Caki2 (cell line): ENCODE measurements at regions not wholly inside any gene's neighbourhood (a gene's known extent, or its start where the extent isn't known, plus 50 kb on each side); places are given as distances from the start of the nearest gene placed in this dataset.

Source experiments
- DNase-seq: peaks from one replicate; pipeline ENCODE4 v3.0.0-alpha.2; 2015; ENCODE audit warnings: low read depth
- in situ Hi-C: cut with HindIII; loops from 2 replicates; pipeline ENCODE4 v1.10.0; 2016; ENCODE audit warnings: low sequenced_read_pairs, low pct_unique_long_range_greater_than_20kb, mixed read lengths

DNA sequence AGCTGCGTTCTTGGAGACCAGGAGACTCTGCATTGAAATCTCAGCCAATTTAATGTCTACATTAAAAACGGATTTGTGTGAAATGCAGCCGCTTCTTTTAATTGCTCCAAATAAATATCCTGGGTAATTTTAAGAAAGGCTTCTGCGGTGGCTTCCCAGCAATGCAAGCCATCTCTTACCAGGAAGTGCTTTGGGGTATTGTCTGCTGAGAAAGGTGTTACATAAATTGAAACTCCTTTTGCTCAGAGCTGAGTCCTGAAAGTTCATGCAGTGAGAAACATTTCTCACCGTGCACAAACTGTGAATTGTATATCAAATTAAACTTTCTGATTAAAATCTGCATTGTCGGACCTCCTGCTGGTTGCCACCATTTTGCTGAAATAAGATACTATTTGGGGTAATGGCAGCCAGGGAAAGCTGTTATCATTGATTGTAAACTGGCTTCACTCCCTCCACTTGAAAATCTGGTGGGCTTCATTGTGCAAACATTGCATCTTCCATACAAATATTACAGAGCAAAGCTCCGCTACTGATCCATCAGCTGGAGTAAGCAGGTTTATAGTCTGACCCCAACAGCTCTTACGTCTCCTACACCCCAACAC, 59.5 kb downstream of the ZIC5 start:
- in situ Hi-C loops, result no loop called here
- no peak for DNase-seq

GRCh38 chr13:99911069-99911964, 60.2 kb downstream of the ZIC5 start:
- DNase-seq, result no peak
- in situ Hi-C loops, result no loop called here

- in situ Hi-C loops, result no loop called here
- DNase-seq, result no peak
Measured at GRCh38 chr13:99909836-99910619, 61.5 kb downstream of the ZIC5 start.

- in situ Hi-C loops, result no loop called here
- DNase-seq, result no peak
Measured at GRCh38 chr13:99909097-99909835, 62.3 kb downstream of the ZIC5 start.

- in situ Hi-C loops, result no loop called here
- no peak for DNase-seq
Measured at GRCh38 chr13:99908140-99908803, 63.3 kb downstream of the ZIC5 start.

GRCh38 chr13:99907627-99908026, 63.9 kb downstream of the ZIC5 start:
- DNase-seq, result no peak
- in situ Hi-C loops, result no loop called here

DNA sequence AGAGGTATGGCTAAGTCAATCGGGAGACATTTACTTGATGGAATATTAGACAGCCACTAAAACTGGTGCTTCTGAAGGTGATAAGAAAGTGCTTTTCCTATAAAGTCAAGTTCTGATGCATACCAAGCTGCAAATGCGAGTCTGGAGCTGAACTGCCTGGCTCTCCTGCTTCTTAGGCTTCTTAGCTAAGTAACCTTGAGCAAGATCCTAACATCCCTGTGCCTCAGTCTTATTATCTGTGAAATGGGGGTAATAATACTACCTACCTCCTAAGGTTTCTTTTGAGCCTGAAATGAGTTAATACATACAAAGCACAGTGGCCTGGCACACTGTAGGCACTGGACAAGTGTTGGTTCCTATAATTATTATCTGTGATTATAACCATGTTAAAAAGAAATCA, 64.5 kb downstream of the ZIC5 start:
- no peak for DNase-seq
- in situ Hi-C loops, result no loop called here

- in situ Hi-C loops, result no loop called here
- DNase-seq, result no peak
Measured at GRCh38 chr13:99905814-99906213, 65.8 kb downstream of the ZIC5 start.

GRCh38 chr13:99905224-99905623, 66.3 kb downstream of the ZIC5 start:
- in situ Hi-C loops, result no loop called here
- DNase-seq, result no peak

DNA sequence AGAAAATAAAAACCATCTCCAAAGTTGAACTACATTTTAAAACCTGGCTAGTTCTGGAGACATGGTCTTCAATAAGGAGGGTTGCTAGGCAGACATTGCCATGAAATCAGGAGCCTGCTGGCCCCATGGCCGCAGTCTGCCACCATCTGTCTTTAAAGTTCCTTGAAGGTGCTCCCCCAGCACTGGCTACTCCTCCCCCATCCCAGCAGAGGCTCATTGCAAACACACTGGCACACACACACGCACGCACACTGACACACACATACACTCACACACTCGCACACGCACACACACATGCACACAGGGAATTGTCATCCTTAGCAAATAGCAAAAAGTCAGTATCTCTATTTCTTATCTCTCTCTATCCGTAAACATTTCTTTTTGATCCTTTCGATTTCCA, 68.4 kb downstream of the ZIC5 start:
- in situ Hi-C loops, result no loop called here
- no peak for DNase-seq

GRCh38 chr13:99902657-99903056, 68.9 kb downstream of the ZIC5 start:
- DNase-seq, result no peak
- in situ Hi-C loops, result no loop called here

GRCh38 chr13:99900960-99901359, 70.6 kb downstream of the ZIC5 start:
- in situ Hi-C loops, result no loop called here
- DNase-seq, result no peak

DNA sequence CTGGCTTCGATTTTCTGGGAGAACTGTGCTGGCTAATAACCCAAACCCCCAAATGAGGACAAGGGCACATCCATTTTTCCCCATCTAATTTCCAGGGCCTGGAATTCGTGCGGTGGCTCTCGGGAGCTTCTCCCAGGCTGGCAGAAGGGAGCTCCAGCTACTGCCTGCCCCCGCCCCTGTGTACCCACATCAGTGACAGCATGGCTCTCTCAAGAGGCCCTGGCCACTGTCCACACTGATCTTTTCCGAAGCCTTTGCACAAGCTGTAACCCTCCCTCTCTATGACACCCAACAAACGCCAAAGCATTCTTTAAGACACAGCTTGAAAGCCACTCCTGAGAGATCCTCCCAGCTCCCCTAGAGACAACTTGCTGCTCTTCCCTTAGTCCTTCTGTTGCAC, 73.1 kb downstream of the ZIC5 start:
- in situ Hi-C loops, result no loop called here
- no peak for DNase-seq

GRCh38 chr13:99897076-99897440, 74.5 kb downstream of the ZIC5 start:
- in situ Hi-C loops, result no loop called here
- no peak for DNase-seq

DNA sequence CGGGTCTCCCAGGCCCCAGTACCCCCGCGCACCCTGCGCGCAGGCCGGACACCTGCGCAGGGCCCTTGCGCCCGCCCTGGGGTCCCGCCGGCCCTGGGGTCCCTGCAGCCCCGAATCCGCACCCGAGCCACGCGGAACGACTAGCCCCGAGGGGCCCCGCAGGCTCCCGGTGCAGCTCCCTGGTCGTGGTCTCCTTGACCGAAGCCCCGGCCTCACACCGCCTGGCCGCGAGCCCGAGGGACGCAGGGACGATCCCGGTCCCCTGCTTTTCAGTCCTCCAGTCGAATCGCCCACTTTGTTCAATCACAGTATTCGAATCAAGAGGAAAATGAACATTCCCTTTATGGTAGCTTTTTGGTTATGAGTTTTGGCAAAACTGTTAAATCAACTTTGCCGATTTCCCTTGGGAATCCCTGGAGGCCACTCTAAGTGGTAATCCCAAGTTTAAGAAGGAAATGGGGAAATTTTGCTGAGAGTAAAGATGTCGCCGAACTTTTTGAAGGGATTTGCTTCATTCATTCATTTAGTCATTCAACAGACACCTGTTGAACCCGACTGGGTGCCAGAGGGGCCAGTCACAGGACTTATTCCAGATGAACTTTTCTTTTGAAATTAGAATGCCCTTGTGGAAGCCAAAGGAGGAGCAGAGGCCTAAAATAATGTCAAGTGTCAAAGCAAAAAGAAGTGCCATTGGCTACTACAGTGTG, 75.0 kb downstream of the ZIC5 start:
- in situ Hi-C loops, result no loop called here
- DNase-seq, result no peak

- in situ Hi-C loops, result no loop called here
Measured at GRCh38 chr13:99895444-99896368, 75.9 kb downstream of the ZIC5 start.

More at GRCh38 chr13:99895444-99896368, 75.9 kb downstream of the ZIC5 start:
- DNase-seq, result no peak
